C4-2B (cell line): ENCODE measurements at regions not wholly inside any gene's neighbourhood (a gene's known extent, or its start where the extent isn't known, plus 50 kb on each side); places are given as distances from the start of the nearest gene placed in this dataset.

Source experiments
- ZFX ChIP-seq: fragments of 450-650 bp; IDR thresholded peaks from 2 replicates; pipeline ENCODE4 v1.6.1; 2017
- TF ChIP-seq, protein P1 (sequence below): fragments of 450-650 bp; conservative IDR thresholded peaks from 2 replicates; pipeline ENCODE4 v1.5.1; 2017; ENCODE audit warnings: mild to moderate bottlenecking

DNA sequence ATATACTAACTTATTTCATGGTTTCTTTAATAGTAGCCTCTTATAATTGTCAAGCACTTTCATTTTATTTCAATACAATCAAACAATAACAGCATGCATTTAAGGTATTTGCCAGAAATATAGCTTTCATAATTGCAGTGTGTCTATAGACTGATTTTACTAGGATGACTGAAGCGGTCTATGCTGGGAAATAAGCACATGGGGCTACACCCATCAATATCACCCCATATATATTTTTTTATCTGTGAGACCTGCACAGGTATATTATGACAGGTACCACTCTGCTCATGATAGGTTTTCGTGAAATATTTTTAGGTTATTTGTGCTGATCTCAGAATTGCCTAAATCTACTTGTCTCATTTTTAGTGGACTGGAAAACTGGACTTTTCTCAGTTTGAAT lies 229.1 kb upstream of the PITX2 start:
- TF ChIP-seq, protein P1, sequence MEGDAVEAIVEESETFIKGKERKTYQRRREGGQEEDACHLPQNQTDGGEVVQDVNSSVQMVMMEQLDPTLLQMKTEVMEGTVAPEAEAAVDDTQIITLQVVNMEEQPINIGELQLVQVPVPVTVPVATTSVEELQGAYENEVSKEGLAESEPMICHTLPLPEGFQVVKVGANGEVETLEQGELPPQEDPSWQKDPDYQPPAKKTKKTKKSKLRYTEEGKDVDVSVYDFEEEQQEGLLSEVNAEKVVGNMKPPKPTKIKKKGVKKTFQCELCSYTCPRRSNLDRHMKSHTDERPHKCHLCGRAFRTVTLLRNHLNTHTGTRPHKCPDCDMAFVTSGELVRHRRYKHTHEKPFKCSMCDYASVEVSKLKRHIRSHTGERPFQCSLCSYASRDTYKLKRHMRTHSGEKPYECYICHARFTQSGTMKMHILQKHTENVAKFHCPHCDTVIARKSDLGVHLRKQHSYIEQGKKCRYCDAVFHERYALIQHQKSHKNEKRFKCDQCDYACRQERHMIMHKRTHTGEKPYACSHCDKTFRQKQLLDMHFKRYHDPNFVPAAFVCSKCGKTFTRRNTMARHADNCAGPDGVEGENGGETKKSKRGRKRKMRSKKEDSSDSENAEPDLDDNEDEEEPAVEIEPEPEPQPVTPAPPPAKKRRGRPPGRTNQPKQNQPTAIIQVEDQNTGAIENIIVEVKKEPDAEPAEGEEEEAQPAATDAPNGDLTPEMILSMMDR, result no peak
- TF ChIP-seq ZFX, result no peak
